ENCODE measurements at regions not wholly inside any gene's neighbourhood (a gene's known extent, or its start where the extent isn't known, plus 50 kb on each side); places are given as distances from the start of the nearest gene placed in this dataset.
"Not testable (repeated sequence)": the region's sequence is repeated elsewhere in the genome, so short reads cannot be mapped to it uniquely, and the experiment has no call there.

DNA sequence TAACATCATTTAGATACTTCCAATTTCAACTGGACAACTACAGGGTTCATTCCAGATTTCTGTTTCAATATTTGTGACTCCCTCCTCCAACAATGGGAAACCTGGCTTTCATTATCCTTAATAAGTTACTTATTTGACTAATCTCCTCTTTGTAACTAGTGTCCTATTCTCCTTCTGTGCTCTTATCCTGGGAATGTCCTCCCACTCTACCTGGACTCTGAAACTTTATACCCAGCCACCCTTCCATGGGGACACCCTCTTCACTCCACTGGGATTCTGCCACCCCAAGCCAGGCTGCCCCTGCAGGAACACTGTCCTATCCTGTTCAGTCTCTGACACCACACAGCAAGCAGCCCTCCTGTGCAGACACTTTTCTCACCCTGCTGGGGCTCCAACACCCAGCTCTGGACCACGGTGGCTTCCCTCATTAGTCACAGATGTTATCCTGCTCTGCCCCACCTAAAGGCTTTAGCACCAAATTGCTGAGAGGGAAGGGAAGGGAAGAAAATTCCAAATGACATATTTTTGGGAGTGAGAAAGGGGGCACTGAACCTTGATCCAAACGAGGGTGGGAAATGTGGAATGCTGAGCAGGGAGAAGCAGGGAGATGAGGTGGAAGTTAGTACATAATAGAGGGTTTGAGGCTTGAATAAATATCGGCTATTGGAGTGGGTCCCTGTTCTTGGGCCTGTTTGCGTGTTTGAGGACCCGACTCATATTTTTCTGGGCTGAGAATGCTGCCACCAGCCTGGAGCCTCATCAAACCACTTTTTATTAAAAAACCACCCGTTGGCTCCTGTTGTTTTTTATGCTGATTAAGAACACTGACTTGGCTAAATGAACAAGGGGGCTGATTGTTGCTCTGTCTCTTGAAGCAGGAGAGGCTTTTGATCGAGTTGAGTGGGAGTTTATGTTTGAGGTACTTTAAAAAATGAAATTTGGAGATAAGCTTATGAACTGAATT, 54.0 kb upstream of the AKIRIN2 start:
- DNase-seq = no peak

DNA sequence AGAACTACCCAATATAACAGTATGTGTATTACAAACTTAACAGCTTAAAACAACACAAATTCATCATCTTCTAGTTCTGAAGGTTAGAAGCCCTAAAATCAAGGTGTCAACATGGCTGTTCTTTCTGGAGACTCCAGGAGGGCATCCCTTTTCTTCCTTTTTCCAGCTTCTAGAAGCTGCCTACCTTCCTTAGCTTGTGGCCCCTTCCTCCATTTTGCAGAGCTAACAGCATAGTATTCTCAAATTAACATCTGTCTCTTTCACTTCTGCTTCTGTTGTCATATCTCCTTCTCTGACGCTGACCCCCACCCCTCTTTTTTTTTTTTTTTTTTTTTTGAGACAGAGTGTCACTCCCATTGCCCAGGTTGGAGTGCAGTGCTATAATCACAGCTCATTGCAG, 52.8 kb upstream of the AKIRIN2 start:
- DNase-seq = no peak

DNA sequence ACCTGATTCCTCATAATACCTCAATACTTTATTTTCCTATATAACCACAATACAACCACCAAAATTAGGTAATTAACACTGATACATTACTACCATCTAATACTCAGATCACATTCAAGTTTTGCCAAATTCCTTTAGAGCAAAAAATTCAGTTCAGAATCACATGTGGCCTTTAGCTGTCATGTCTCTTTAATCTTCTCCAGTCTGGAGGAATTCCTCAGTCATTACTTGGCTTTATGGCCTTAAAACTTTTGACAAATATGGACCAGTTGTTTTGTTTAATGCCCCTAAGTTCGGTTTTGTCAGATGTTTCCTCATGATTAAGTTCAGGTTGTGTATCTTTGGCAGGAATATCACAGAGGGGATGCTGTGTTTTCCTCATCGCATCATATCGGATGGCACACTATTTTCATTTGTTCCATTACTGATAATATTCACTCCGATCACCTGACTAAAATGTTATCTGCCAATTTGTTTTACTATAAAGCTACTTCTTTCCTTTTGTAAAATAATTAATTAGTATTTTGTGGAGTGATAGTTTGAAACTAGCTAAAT, 51.2 kb upstream of the AKIRIN2 start:
- DNase-seq = no peak

DNA sequence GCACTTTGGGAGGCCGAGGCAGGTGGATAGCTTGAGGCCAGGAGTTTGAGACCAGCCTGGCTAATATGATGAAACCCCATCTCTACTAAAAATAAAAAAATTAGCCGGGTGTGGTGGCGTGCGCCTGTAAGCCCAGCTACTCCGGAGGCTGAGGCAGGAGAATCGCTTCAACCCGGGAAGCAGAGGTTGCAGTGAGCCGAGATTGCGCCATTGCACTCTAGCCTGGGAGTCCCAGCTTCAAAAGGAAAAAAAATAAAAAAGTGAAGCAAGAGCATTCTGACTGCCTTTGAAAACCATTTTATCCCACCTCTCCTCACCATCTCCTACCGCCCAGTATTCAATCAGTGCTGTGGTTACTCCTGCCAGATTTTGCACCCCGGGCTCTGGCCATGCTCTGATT, 50.5 kb upstream of the AKIRIN2 start:
- not testable (repeated sequence) for DNase-seq
